GM10248 (cell line): ENCODE measurements at regions not wholly inside any gene's neighbourhood (a gene's known extent, or its start where the extent isn't known, plus 50 kb on each side); places are given as distances from the start of the nearest gene placed in this dataset.

Experiments
- CTCF ChIA-PET: fragments of 300-600 bp; sonication (Branson Sonifier 250); formaldehyde crosslinking; extraction: SDS; loops from one replicate; lab custom pipeline; 2021; ENCODE audit warnings: antibody characterized with exemption; lab: Yijun Ruan, JAX
- POLR2A ChIA-PET: fragments of 350-650 bp; sonication (Branson Sonifier 250); formaldehyde crosslinking; extraction: SDS; loops from one replicate; lab custom pipeline; 2020; ENCODE audit warnings: antibody characterized with exemption; lab: Yijun Ruan, JAX
- DNase-seq: peaks from one replicate; pipeline ENCODE4 v3.0.0; 2012; ENCODE audit errors: extremely low spot score
- TF ChIP-seq, protein P1 (sequence below): IDR thresholded peaks from 2 replicates; pipeline ENCODE4 v1.5.1; 2012; ENCODE audit warnings: mild to moderate bottlenecking, low read depth; ENCODE audit errors: extremely low read depth, missing control alignments, control extremely low read depth

DNA sequence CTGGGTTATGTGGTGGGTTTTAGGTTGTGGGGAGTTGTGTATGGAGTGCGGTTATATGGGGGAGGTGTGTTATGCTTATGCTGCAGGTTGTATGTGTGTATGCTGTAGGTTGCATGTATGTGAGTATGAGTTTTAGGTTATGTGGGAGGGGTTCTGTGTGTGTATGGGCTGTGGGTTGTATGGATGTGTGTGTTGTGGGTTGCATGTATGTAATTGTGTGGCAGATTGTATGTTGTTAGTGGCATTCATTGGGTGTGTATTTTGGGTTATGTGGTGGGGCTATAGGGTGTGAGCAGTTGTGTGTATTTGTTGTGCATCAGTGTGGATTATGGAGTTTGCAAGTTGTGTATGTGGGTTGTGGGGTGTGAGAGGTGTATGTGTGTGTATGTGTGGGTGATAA lies 277.4 kb downstream of the NPIPA8 start:
- POLR2A ChIA-PET: no interaction called here
- TF ChIP-seq, protein P1, sequence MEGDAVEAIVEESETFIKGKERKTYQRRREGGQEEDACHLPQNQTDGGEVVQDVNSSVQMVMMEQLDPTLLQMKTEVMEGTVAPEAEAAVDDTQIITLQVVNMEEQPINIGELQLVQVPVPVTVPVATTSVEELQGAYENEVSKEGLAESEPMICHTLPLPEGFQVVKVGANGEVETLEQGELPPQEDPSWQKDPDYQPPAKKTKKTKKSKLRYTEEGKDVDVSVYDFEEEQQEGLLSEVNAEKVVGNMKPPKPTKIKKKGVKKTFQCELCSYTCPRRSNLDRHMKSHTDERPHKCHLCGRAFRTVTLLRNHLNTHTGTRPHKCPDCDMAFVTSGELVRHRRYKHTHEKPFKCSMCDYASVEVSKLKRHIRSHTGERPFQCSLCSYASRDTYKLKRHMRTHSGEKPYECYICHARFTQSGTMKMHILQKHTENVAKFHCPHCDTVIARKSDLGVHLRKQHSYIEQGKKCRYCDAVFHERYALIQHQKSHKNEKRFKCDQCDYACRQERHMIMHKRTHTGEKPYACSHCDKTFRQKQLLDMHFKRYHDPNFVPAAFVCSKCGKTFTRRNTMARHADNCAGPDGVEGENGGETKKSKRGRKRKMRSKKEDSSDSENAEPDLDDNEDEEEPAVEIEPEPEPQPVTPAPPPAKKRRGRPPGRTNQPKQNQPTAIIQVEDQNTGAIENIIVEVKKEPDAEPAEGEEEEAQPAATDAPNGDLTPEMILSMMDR: no peak
- DNase-seq: no peak
- CTCF ChIA-PET: no interaction called here

DNA sequence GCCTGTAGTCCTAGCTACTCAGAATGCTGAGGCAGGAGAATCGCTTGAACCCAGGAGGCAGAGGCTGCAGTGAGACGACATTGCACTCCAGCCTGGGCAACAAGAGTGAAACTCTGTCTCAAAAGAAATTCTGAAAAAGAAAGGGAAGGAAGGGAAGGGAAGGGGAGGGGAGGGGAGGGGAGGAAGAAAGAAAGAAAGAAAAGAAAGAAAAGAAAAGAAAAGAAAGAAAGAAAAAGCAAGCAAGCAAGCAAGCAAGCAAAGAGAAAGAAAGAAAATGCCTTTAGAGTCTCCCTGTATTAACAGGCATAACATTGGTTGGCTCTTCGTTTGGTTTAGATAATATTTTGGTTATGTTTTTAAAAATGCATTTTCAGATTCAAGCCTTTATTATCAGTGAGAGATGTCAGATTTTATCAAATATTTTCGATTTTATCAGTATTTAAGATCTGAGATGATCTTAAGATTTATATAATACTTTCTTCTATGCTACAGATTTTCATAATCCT lies 281.1 kb downstream of the NPIPA8 start:
- TF ChIP-seq, protein P1: no peak
- DNase-seq: no peak
- POLR2A ChIA-PET: no interaction called here
- CTCF ChIA-PET: no interaction called here

DNA sequence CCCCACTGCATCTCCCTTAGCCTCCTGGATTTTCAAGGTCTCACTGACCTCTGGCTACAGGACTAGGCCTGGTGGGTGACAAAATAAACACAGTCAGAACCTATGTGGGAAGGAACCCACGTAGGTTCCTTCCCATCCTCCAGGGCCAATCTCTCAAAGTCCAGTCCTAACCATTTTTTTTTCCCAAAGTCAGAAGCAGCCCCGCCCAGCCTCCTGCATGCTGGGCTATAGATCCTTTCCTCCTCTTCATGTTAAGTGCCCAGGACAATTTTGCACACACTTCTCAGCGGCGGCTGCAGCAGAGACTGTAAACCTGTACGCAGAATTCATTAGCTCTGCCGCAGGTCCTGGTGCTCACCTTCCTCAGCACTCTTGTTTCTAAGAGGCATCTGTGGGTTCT lies 285.8 kb downstream of the NPIPA8 start:
- ChIA-PET CTCF (no interaction called here), POLR2A (no interaction called here)
- DNase-seq: no peak
- TF ChIP-seq, protein P1: no peak

DNA sequence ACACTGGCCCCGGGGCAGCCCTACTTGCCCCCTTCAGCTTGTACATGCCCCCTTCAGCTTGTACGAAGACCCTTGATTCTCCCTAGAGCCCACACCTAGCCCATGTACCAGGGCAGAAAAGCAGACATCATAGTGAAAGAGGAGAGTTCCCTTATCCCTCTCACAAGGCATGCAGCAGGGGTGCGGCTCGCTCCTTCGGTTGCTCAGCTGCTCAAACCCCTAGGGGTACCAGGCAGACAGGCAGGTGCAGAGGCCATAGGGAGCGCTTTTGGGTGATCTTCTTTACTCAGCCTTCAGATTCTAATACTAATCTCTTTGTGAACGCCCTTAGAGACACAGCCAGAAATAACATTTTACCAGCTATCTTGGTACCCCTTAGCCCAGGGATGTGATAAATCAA lies 286.3 kb downstream of the NPIPA8 start:
- ChIA-PET POLR2A (no interaction called here), CTCF (no interaction called here)
- TF ChIP-seq, protein P1: no peak
- no peak for DNase-seq

DNA sequence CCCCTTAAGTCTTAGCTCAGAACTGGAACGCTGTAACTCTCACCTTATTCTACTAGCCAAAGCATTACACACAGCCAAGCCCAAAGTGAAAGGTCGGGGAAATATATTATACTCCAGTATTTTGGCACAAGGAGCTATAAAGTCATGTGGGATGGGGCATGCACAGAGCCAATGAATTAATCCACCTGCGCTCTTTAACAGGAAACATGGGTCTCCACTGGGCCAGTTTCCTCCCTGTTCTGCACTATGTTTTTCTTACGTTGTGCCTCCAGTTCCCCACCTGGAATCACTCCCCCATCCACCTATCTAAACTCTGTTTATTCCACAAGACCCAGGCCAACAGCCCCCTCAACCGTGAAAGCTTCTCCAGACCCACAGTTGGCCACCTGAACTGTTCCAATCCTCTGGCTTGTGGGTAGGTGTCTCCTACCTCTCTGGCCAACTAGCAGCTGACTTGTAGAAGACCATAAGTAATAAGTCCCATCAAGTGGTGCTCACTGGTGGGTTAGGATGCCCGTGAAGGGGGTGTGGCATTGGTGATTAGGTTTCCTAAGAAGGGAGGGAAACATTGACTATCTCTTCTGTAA lies 286.9 kb downstream of the NPIPA8 start:
- ChIA-PET POLR2A (no interaction called here), CTCF (no interaction called here)
- TF ChIP-seq, protein P1: no peak
- DNase-seq: no peak

DNA sequence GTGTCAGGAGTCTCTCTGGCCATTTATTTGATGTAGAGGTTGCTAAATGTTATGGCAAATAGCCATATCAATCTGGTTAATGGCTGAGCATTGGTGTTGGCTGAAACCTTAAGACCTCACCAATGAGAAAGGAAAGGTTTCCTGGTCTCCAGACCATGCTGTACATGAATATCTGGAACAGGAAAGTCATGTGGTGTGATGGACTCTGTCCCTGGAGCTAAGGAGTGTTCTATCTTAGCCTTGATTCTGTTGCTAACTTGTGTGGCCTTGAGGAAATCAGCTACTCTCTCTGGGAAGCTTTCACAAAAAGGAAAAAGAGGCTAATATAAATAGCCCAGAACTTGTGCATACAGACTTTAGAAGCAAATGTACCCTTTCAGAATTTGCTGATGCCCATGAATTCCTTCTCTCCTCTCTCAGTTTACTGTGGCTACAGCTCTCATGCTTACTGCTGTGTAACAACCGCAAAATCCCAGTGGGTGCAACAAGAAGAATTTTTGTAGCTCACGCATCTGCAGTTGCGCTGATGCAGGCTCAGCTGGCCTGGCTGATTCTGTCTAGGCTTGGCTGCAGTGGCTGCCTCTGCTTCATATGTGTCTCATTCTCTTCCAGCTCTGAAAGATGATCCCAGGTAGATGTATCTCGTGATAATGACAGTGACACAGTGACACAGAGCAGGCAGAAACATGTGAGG lies 287.5 kb downstream of the NPIPA8 start:
- ChIA-PET CTCF (no interaction called here), POLR2A (no interaction called here)
- TF ChIP-seq, protein P1: no peak
- DNase-seq: no peak
